Umbilical cord (tissue), 1 donor: ENCODE measurements at regions not wholly inside any gene's neighbourhood (a gene's known extent, or its start where the extent isn't known, plus 50 kb on each side); places are given as distances from the start of the nearest gene placed in this dataset.
A peak's percentile ranks its signal among the peaks of the same experiment; 100 is the strongest.
"Not testable (repeated sequence)": the region's sequence is repeated elsewhere in the genome, so short reads cannot be mapped to it uniquely, and the experiment has no call there.

Experiments
- DNase-seq: peaks from one replicate; pipeline ENCODE4 v3.0.0-alpha.2; 2015; ENCODE audit warnings: low spot score

DNA sequence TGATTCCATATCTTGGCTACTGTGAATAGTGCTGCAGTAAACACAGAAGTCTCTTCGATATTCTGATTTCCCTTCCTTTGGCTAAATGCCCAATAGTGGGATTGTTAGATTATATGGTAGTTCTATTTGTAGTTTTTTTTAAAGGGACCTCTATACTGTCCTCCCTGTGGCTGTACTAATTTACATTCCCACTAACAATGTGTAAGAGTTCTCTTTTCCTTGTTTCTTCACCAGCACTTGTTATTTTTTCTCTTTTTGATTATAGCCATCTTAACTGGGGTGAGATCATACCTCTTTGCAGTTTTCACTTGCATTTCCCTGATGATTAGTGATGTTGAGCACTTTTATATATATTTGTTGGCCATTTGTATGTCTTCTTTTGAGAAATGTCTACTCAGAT, 102.0 kb downstream of the CARTPT start:
- no peak for DNase-seq

DNA sequence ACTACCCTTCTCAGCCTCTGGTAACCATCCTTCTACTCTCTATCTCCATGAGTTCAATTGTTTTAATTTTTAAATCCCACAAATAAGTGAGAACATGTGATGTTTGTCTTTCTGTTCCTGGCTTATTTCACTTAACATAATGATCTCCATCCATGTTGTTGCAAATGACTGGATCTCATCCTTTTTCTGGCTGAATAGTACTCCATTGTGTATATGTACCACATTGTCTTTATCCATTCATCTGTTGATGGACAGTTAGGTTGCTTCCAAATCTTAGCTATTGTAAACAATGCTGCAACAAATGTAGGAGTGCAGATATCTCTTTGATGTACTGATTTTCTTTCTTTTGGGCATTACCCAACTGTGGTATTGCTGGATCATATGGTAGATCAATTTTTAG, 103.0 kb downstream of the CARTPT start:
- not testable (repeated sequence) for DNase-seq

DNA sequence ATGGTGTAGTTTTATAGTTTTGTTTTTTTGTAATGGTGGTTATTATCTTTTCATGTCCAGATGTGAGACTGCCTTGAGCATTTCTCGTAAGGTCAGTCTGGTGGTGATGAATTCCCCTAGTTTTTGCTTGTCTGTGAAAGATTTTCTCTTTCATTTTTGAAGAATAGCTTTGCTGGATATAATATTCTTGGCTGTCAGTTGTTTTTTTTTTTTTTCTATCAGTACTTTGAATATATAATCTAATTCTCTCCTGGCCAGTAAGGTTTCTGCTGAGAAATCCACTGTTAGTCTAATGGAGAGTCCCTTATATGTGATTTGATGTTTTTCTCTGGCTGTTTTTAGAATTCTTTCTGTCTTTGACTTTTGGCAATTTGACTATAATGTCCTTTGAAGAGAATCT, 106.9 kb downstream of the CARTPT start:
- DNase-seq, result no peak

DNA sequence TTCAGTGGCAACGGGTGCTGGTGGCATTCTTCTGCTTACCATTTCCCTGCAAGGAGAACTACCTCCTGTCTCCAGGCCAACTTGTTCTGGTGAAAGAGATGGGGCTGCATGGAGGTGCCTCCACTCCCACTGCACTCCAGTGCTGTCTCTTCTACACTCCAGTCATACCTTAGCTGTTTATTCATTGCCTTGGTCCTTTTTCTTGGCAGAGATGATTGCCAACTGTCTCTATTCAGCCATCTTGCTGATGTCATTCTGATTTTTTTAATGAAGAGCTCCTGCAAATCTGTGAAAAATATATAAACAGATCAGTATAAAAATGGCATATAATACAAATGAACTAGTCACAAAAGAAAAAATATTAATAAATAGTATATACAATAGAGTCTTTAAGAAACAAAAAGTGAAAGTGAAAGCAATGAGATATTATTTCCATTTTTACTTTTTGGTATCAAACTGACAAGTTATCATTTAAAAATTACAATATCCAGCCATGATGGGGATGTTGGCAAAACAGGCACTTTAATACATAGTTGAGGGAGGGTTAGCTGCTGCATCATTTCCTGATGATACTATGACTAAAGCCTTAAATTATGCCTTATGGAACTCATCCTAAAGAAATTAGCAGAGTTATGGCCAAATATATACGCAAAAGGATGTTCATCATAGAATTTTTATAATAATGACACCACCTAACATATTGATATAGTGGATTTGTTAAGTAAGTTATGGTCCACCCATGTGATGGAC, 109.4 kb downstream of the CARTPT start:
- no peak for DNase-seq

DNA sequence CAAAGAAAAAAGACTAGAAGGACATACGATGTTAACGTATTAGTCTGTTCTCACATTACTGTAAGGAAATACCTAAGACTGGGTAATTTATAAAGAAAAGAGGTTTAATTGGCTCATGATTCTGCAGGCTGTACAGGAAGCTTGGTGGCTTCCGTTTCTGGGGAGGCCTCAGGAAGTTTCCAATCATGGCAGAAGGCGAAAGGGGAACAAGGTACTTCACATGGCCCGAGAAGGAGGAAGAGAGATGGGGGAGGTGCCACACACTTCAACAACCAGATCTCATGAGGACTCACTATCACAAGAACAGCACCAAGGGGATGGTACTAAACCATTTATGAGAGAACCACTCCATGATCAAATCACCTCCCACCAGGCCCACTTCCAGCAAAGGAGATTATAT, 110.1 kb downstream of the CARTPT start:
- DNase-seq, result no peak

DNA sequence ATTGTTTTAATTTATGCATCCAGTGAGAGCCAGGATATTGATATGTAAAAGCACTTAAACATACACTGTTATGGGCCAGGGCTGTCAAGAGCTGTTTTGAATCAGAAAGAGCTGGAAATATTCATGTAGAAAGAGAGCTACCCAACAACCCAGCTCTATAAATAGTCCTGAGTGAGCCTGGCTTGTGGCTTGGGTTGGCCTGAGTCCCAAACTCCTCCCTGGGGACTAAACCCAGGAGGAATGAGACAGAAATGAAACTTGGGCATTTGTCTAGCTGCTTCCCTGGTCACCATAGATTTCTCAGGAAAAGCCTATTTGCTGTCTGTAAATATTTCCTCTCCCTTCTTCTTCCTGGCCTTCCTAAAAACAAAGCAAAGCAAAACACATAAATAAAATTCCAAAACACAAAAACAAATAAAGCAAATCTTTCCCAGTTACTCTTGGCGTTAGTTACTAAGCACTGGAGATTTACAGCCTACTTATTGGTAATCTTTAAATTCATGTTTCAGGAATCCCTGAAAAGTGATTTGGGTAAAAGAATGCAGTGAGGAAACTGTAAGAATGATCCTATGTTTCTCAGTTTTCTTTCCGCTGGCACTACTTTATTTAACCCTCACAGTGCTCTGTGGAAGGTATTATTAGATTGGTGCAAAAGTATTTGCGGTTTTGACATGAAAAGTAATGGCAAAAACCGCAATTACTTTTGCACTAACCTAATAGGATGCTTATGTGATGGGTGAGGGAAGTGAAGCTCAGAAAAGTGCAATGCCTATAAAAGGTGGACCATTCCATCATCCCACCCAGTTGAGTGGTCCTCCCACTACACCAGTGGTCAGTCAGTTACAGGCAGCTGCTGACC, 111.8 kb downstream of the CARTPT start:
- DNase-seq, result peak; percentile 94

DNA sequence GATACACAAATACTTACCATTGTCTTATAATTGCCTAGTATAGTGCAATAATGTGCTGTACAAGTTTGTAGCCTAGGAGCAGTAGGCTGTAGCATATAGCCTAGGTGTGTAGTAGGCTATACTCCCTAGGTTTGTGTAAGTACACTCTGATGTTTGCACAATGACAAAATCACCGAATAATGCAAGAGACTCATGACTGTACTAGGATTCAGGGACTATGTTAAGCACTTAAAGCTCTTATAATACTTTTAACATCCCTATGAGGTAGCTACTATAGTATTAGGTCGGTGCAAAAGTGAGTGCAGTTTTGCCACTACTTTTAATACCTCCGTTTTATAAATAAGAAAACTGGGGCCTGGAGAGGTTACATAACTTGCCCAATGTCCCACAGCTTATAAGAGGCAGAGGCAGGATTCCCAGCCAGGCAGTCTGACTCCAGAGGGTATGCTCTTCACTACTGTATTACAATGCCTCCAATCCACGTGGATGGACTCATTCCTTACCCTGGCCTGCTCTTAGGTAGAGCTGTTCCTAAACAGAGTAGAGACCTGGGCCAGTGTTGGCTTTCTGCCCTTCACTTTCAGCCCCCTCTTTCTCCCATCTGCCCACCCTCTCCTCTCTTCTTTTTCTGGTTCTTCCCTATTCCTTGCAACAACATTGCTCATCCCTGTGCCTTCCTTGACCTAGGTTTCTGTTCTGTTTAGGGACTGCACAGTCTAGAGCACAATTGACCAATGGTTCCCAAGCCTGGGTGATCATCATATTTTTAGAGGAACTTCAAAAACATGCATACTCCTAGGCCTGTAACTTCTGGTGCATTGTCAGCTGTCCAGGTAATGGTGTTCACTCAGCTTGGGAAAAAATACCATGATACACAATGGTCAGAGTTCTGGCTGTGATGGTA, 114.0 kb downstream of the CARTPT start:
- DNase-seq, result no peak

DNA sequence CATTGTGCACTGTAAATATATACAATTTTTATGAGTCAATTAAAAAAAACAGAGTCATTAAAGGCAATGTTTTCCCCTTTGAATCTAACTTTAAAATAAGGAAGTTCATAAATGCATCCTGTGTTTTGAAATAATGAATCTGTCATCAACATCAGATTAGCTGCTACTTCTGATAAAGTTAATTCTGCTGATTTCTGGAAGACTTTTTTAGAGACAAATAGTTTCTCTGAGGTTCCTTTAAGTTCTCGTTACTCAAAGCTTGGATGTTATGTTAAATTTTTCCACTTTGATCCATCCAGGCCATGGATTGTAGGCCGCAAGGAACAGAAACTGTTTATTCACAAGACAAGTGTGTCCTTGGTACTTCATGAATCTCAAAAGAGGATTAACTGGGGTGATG, 115.5 kb downstream of the CARTPT start:
- peak; percentile 80 for DNase-seq

DNA sequence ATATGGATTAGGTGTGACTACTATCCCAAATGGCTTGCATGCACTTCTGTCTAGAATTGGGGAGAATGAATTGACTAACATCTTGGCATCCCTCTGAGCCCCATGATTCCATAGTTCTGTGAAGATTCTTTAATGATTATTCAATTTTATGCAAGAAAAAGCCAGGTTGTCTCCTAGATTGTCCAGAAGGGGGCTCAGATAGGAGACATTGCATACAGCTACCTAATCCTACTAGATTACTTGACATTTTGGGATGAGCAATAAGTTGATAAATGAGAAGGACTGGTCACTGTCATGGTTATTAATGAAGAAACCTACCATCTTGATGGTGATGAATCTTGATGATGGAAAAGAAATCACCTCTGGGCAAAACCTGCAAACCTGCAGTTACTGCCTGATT, 117.0 kb downstream of the CARTPT start:
- no peak for DNase-seq

DNA sequence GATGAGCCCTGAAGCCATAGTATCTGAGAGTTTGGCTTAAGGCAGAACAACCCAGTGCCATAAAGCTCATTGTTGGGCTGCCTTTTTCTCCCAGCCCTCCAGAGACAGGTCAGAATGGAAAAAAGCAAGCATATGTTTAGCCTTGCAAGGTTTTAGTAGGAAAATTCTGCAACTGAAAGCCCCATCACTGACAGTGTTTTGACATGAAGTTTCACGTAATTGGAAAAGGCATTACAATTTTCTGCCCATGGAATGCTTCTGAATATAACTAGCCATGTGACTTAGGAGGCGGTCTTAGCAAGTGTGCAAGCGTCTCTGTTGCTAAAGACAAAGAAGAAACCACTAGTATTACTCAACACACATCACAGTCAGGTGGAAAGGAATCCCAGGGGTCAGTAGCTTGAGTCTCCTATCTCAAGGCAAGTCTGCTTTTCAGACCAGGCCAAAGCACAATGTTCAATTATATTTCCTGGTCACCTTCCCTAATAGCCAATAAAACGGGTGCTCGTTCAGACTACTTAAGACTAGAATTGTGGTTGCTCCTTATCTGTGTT, 117.6 kb downstream of the CARTPT start:
- no peak for DNase-seq

DNA sequence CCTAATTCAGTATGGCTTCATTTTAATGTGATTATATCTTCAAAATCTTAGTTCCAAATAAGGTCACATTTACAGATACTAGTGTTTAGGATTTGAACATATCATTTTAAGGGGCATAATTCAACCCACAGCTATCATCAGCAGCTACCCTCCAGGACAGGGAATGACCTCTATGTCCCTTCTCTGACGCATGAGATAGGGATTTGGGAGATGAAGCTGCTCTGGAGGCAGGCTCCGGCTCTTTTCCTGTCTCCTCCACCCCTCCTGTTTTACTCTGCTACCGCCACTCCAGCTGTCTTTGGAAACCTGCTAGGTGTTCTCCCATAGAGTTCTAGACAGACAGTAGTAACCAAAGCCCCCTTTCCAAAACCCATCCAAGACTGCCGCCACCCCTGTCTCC, 119.2 kb downstream of the CARTPT start:
- no peak for DNase-seq

DNA sequence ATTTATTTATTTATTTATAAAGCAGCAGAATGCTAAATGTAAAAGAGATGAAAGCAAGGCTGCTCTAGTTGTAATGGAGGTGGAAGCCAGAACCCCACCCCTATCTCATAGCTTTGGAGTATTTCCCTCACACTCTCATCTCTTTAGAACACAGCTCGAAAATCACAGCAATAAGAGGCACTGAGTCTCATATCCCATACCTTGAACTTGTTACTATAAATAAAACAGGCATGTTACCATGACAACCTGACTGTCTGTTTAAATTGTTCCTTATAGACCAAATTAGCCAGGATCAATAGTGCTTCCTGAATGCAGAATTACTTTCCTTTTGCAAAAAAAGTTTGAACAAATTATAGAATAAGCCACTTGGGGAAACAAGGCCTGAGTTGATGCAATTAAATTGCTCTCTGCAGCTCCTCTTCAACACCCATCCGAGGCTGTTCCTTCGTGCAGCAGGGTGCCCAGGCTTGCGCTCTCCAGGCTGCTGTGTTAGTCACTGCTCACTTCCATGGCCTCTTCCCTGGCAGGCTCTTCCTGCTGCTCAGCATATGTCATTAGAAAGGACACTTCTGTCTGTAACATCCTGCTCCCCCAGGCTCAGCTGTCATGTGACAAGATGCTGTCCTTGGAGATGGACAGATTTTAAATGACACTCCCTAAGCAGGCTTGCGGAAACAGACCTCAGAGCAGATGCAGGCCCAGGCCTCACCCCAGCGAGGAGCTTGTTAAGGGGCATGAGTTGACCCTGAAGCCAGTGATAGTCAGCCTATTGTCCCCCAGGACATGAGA, 120.2 kb downstream of the CARTPT start:
- DNase-seq, result no peak

DNA sequence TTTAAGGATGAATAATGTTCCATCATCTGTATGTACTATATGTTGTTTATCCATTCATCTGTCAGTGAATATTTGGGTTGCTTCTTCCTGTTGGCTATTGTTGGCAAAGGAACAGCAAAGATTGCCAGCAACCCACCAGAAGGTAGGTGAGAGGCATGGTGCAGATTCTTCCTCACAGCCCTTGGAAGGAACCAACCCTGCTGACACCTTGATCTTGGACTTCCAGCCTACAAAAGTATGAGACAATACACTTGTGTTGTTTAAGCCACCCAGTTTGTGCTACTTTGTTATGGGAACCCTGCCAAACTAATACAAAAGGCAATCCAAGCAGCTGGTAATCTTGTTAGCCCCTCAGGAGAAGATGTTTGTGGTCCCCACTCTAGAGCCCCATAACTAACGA, 122.0 kb downstream of the CARTPT start:
- DNase-seq, result no peak

DNA sequence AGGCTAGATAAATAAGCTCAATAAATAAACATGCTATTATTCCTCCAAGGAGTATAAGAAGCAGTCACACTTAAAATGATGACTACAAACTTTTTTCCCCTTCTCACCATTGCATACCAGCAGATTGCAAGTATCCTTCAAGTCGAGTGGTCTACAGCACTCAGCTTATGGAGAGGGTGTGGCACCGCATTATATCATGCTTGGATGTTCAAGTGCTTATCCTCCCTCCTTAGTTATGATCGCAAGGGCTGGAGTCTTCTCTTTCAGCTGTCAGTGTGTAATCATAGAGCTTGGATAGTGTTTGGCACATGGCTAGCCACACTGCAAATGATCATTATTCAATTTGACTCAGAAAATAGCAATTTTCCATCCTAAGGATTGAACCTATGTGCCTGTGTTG, 124.0 kb downstream of the CARTPT start:
- peak; percentile 72 for DNase-seq

DNA sequence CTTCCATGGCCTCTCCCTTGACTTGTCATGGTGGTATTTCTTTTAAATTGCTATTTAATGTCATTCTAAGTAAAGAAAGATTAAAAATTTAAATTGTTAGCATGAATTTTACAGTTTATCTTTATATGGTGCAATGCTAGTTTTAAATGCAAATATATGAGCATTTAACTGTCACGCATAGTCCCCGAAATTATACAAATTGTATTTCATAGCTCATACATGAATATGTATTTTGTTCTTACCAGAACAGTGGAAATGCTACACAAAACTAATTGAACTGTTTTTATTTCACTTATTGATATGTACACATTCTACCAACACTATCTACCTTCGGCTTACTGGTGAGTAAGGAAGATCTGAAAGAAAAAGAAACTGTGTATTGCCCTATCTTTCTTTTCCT, 125.8 kb downstream of the CARTPT start:
- DNase-seq, result no peak

DNA sequence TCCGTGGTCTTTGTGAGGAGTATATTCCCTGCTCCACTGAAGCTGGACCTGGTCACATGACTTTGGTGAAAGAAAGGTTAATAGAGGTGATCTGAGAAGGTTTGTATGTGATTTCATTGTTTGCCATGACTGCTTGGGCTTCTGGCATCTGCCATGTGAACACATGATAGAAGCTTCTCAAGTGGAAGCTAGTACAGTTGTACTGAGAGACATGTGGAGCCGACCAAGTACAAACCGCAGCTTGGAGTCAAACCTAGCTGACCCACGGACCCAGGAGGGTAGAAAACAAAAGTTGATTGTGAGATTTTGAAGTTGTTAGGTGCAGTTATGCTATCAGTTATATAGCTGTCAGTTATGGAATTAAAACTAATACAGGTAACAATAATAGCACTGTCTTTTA, 140.4 kb downstream of the CARTPT start:
- no peak for DNase-seq

DNA sequence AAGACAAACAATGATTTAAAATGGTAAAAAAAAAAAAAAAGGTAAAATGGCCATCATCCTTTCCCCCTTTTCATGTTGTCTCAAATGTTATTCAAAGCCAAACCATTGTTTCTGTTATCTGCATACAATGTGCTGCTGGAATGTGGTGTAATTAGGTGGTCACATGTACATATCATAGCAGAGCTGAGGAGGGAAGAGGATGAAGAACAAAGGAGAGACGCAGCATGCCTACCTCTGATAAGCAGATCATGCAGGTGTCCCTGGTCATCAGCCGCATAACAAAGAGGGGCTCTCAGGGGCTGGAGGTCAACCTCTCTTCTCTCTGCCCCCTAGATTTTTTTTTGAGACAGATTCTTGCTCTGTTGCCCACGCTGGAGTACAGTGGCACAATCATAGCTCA, 141.0 kb downstream of the CARTPT start:
- no peak for DNase-seq

DNA sequence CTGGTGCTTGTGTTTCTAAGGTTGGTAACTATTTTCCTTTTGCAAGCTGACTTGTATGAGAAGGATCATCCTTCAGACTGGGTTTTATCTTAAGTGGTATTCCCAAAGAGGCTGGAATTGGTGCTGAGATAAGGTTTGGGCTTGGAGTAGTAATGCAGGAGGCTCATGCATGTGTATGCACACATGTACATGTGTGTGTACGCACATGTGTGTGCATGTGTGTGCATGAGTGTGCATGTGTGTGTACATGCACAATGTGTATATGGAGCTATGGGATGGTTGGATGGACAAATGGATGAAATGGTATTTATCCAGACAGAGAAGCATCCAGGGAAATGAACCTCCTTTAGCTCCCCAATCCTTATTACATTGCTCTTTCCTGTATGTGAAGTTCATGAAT, 142.6 kb downstream of the CARTPT start:
- no peak for DNase-seq

DNA sequence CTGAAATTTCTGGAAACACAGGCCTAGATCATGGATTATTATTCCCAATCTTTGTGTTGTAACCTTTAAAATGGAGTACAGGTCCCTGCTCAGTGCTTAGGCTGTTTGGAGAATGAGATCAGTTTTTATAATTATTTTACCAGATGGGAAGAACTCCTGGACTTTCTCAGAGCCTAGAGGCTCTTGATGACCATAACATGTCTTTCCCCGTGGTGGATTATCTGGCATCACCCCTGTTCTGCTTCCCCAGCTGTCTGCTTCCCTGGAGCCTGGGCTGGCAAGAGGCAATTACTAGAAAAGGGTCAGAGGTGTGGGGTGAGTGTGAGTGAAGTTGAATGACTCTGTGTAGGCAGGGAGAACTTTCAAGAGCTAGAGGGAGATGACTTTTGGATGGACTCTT, 143.0 kb downstream of the CARTPT start:
- no peak for DNase-seq

DNA sequence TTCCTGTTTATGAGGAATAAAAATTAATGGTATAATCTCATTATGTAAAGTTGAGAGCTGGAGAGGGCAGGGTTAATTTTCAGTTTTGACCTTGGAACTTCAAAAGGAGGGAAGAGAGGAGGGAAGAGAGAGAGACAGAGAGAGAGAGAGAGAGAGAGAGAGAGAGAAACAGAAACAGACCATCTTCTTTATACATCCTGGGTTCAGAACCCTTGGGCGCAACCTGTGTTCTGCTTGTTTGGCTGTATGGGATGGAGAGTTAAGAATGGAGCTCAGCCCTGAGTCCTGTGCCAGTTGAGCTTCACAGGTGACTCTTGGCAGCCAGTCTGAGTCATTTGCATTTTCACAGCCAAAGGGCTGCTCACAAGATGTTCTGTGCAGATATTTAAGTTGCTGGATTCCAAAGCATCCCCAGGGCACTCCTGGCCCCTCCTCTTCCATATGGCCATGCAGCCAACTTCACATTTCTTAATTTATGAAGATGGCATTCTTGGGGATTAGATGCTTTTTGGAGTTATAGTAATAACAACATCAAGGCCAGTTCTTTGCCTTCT, 143.5 kb downstream of the CARTPT start:
- peak; percentile 46 for DNase-seq
